KMS-11 (cell line): ENCODE measurements at regions not wholly inside any gene's neighbourhood (a gene's known extent, or its start where the extent isn't known, plus 50 kb on each side); places are given as distances from the start of the nearest gene placed in this dataset.

ENCODE experiments used
- H2AFZ ChIP-seq: fragments of 200-600 bp; sonication (generic); 2 replicates; pipeline ENCODE4 v1.6.1; 2016; ENCODE audit warnings: antibody characterized with exemption, mixed run types, low read depth
- H3K27ac ChIP-seq: fragments of 200-600 bp; sonication (generic); 2 replicates; pipeline ENCODE4 v1.6.1; 2016; ENCODE audit warnings: mild to moderate bottlenecking, mixed run types
- H3K27me3 ChIP-seq: fragments of 200-600 bp; sonication (generic); 2 replicates; pipeline ENCODE4 v1.6.1; 2017; ENCODE audit warnings: mild to moderate bottlenecking, low read depth, mixed run types, moderate library complexity; ENCODE audit not compliant: insufficient read depth
- H3K36me3 ChIP-seq: fragments of 200-600 bp; sonication (generic); 2 replicates; pipeline ENCODE4 v1.6.1; 2017; ENCODE audit warnings: mild to moderate bottlenecking, mixed run types; ENCODE audit not compliant: insufficient read depth
- H3K4me1 ChIP-seq: fragments of 200-600 bp; sonication (generic); 2 replicates; pipeline ENCODE4 v1.6.1; 2016; ENCODE audit warnings: mild to moderate bottlenecking, low read depth, mixed run types; ENCODE audit not compliant: poor library complexity, severe bottlenecking
- H3K4me2 ChIP-seq: fragments of 200-600 bp; sonication (generic); 2 replicates; pipeline ENCODE4 v1.7.0; 2016; ENCODE audit warnings: mild to moderate bottlenecking, mixed run types
- H3K4me3 ChIP-seq: fragments of 200-600 bp; sonication (generic); IDR thresholded peaks from 2 replicates; pipeline ENCODE4 v1.6.1; 2017; ENCODE audit warnings: low read depth, low read length, mixed read lengths; ENCODE audit not compliant: insufficient read depth
- H3K79me2 ChIP-seq: fragments of 200-600 bp; sonication (generic); 2 replicates; pipeline ENCODE4 v1.6.1; 2016; ENCODE audit warnings: low read depth, mixed run types; ENCODE audit not compliant: insufficient read depth
- H3K9ac ChIP-seq: fragments of 200-600 bp; sonication (generic); 2 replicates; pipeline ENCODE4 v1.6.1; 2016; ENCODE audit warnings: mild to moderate bottlenecking, mixed run types
- H4K20me1 ChIP-seq: fragments of 200-600 bp; sonication (generic); 2 replicates; pipeline ENCODE4 v1.6.1; 2016; ENCODE audit warnings: mild to moderate bottlenecking, mixed run types; ENCODE audit not compliant: insufficient read depth
- CTCF ChIP-seq: fragments of 200-600 bp; sonication (generic); conservative IDR thresholded peaks from 2 replicates; pipeline ENCODE4 v1.6.1; 2017; ENCODE audit warnings: low read depth, mild to moderate bottlenecking, antibody characterized with exemption, low read length, moderate library complexity, mixed read lengths

GRCh38 chr1:82318265-82318664 is 517.5 kb downstream of the ADGRL2 start:
- no peak for TF ChIP-seq CTCF
- no peaks in the 10 kb centered on the region for H3K4me1 ChIP-seq

GRCh38 chr1:82317671-82318070 is 516.9 kb downstream of the ADGRL2 start:
- no peak overlapping the region for H3K4me3 ChIP-seq
- H3K36me3 ChIP-seq = no peaks in the 10 kb centered on the region
- H3K4me1 ChIP-seq = no peaks in the 10 kb centered on the region
- TF ChIP-seq CTCF = no peak
- no peak overlapping the region for H3K27ac ChIP-seq
- no peak overlapping the region for H2AFZ ChIP-seq
- no peak overlapping the region for H3K9ac ChIP-seq
- H3K4me2 ChIP-seq = no peak overlapping the region
- H3K79me2 ChIP-seq = no peaks in the 10 kb centered on the region
- H3K27me3 ChIP-seq = no peaks in the 10 kb centered on the region
- no peaks in the 10 kb centered on the region for H4K20me1 ChIP-seq

More at GRCh38 chr1:82318265-82318664, 517.5 kb downstream of the ADGRL2 start:
- Histone ChIP-seq H3K4me2 (no peak overlapping the region), H4K20me1 (no peaks in the 10 kb centered on the region), H3K4me3 (no peak overlapping the region), H3K27ac (no peak overlapping the region), H3K36me3 (no peaks in the 10 kb centered on the region), H2AFZ (no peak overlapping the region), H3K27me3 (no peaks in the 10 kb centered on the region), H3K79me2 (no peaks in the 10 kb centered on the region), H3K9ac (no peak overlapping the region)

GRCh38 chr1:82299656-82300055 is 498.9 kb downstream of the ADGRL2 start:
- no peak overlapping the region for H2AFZ ChIP-seq
- H3K27me3 ChIP-seq = no peaks in the 10 kb centered on the region
- H3K9ac ChIP-seq = no peak overlapping the region
- no peak for TF ChIP-seq CTCF
- H3K79me2 ChIP-seq = no peaks in the 10 kb centered on the region
- no peak overlapping the region for H3K4me3 ChIP-seq
- H3K4me1 ChIP-seq = no peaks in the 10 kb centered on the region
- no peak overlapping the region for H3K27ac ChIP-seq
- H4K20me1 ChIP-seq = no peaks in the 10 kb centered on the region
- no peaks in the 10 kb centered on the region for H3K36me3 ChIP-seq
- H3K4me2 ChIP-seq = no peak overlapping the region

- H3K9ac ChIP-seq = no peak overlapping the region
- TF ChIP-seq CTCF = no peak
- no peaks in the 10 kb centered on the region for H4K20me1 ChIP-seq
- H3K79me2 ChIP-seq = no peaks in the 10 kb centered on the region
- H3K4me1 ChIP-seq = no peaks in the 10 kb centered on the region
- H3K36me3 ChIP-seq = no peaks in the 10 kb centered on the region
- H3K27me3 ChIP-seq = no peaks in the 10 kb centered on the region
- no peak overlapping the region for H2AFZ ChIP-seq
- no peak overlapping the region for H3K27ac ChIP-seq
- no peak overlapping the region for H3K4me2 ChIP-seq
- H3K4me3 ChIP-seq = no peak overlapping the region
These were observed 498.3 kb downstream of the ADGRL2 start for GRCh38 chr1:82299056-82299455.
